Left lobe of liver (tissue), 2 donors: ENCODE measurements at regions not wholly inside any gene's neighbourhood (a gene's known extent, or its start where the extent isn't known, plus 50 kb on each side); places are given as distances from the start of the nearest gene placed in this dataset.

Experiments
- ATAC-seq: fragments of 200-7000 bp; cut with Tn5 transposase; one replicate; pipeline ENCODE4 v1.9.1; 2020; ENCODE audit warnings: mild to moderate bottlenecking, moderate library complexity
- DNase-seq: peaks from one replicate; pipeline ENCODE4 v3.0.0-alpha.2; 2020; ENCODE audit warnings: low spot score
- donor health status: DM: no; HTN: no; CAD: no; lungs with moderate emphysema.
- donor health status: DM: no; HTN: yes; CAD: no.

DNA sequence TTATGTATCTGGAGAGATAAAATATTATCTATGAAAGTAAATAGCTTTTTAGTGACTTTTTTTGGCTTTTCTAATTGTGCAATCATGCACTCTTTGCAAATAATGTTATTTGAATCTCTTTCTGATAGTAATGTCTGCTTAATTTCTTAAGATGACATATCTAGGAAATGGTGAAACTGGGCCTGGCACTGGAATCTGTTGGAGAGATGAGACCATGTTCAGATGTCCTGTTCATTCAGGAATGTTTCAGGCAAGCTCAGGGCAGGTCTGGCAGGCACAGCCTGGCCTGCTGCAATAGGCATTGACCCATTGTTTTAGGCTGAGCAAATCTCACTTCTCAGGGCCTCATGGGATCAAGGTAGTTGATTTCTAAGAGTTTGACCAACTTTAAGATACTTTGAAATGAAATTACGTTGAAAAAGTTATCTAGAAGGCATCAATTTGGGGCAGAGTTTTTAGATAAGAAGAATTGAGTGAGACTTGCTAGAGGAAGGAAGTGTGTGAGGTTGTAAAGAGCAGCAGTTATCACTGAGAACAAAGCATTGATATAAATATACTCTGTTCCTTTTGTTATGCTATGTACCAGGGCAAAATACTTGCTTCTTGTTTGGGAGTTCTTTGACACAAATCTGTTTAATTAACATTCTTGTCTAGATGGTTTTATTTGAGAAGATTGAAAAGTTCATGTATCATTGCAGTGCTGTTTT is 133.0 kb upstream of the LEF1 start:
- ATAC-seq (no peak), DNase-seq (no peak)

DNA sequence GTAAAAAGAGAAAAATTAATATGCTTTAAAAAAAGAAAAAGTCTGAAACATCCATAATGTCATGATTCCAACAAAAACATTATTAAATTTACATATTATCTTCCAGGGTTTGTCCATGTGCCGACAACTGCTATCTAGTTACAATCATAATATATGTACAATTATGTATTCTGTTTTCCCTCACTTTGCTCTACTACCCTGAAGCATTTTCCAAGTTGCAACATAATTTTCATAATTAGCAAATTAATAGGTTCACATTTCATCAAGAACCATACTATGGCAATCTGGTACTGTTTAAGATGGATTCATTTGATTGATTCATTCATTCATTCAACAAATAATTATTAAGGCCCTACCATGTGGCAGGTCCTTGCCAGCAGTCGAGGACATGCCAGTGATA is 128.9 kb upstream of the LEF1 start:
- ATAC-seq (no peak), DNase-seq (no peak)

DNA sequence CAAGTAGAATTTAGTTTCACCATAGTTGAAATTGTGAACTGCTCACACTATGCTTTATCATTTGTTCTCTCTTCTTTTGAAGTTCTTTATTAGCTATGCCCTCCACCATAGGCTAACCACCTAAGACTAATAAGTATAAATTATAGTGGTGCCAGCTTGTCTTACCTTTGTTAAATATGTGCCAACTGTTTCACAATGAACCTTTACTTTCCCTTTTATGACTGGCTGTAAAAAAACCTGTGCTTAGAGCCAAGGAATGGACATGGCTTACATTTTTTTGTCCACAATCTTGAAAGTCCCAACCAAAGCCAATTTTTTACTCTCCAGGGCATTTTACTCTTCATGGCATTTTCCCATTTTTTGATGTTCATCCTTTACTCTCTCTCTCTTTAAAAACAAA is 123.5 kb upstream of the LEF1 start:
- no peak for DNase-seq
- ATAC-seq: no peak

DNA sequence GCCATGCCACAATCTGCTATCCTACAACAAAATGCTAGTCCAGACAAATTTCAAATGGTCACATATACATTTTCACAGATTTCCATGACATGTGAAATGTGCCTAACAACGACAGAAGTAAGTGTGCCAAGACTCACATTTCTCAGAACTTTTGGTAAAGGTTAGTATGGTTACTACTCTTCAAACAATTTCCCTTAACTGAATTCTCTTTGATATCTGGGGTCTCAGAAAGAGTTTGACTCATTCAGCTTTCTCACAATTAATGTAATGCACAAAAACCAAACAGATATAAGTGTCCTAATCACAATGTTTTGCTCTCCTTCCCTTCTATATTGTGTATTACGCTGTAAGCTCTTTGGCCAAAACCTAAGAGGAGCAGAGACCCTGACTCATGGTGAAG is 122.4 kb upstream of the LEF1 start:
- DNase-seq: no peak
- ATAC-seq: no peak

DNA sequence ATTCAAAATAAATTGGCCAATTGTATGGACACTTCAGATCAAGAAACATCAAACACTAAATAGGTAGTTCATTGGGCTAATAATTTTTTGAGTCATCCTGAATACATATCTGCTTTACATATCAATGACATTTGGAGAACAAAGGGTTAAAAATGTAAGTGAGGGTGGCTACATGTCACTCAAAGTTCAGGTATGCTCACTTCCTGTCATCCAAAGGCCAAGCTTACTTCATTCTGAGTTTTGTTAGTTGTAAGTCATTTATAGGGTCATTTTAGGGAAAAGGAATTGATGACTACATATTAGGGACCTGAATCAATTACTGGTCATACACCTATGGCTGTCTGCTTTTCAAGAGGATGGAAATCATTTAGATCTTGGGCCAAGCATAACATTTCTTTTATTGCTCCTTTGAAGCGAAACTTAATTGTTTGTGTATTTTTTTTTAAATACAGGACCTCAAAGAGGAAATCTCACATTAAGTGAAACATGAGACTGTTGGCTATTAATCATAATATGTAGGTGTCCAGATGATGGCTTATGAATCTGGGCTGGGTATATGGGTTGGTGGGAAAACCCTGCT is 119.2 kb upstream of the LEF1 start:
- ATAC-seq (no peak), DNase-seq (no peak)

DNA sequence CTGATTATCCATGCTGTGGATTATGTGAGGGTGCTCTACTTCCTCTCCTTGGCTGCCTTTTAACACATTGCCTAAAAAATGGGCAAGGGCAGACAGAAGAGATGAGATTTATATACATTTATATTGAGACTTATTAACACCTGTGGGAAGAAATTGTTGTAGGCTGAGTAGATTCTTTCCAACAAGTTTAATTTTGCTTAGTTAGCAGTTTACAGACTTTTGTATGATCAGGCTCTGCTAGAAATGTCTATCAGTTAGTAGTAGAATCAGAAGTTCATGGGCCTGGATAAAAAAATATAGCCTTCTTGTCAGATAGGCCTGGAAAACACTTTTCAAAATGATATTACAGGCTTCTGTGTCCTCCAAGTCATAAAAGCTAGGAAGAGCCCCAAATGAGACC is 111.3 kb upstream of the LEF1 start:
- DNase-seq: no peak
- no peak for ATAC-seq

DNA sequence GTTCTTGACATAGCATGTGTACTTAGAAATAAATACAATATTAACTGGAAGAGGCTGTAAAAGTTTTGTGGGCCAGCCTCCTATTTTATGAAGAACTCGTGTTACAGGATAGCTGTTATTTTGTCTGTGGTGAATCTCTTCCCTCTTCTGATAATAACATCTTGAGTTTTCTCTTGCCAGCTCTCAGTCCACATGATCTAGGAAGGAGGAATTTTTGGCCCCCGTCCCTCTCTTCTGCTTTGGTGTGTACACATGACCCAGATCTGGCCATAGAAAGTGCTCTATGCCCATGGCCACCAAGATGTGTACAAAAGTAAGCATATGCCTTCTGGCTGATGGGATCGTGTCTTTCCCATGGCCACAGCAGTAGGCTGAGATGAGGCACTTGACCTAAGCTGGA is 108.0 kb upstream of the LEF1 start:
- ATAC-seq (no peak), DNase-seq (no peak)

DNA sequence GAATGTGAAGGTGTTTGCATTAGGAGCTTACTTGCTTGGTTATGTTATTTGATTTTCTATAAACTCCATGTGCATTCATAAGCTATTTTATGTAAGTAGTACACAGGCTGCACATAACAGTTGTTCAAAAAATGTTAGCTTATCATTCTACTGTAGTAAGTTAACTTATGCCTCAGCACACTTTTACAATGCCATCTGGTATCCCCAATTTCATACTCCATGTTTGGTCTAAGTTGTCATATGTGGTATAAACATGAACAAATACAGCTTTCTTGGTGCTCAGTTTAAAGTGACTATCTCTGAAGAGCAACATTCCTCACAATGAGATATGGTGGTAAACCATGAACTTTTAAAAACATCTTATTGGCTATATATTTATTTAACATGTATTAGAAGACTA is 104.3 kb upstream of the LEF1 start:
- DNase-seq: no peak
- no peak for ATAC-seq

DNA sequence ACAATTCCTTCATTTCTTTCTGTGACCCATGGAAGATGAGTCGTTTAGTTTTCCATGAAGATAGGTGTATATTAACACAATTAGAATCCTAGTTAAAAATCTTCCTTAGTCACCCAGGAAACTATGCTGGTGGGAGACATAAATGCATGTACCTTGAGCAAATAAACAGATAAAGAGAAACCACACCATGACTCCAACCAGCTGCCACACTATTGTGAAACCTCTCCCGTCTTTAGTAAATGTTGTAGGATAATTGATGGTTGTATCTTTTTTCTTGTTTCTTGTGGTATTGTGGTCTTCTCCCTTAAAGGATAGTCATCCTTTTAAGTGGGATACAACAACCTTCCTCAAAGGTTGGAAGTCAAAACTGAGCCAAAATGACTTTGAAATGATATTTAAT is 103.8 kb upstream of the LEF1 start:
- no peak for DNase-seq
- ATAC-seq: no peak

DNA sequence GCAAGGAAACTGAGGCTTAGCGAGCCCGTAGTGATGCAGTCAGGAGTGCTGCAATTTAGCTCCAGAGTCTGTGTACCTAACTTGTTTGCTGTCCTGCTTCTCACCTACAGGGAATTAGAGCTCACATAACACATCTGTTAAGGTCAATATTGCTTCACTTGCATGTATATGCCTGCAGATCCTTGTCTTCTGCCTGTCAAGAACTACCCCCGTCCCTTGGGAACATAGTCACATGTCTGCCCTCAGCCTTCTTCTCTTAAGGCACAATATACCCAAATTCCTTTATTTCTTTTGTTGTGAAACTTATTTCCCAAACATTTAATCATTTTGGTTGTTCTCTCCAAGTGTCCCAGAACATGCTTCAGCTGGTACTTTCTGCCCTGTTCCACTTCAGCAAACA is 103.3 kb upstream of the LEF1 start:
- ATAC-seq (no peak), DNase-seq (no peak)

DNA sequence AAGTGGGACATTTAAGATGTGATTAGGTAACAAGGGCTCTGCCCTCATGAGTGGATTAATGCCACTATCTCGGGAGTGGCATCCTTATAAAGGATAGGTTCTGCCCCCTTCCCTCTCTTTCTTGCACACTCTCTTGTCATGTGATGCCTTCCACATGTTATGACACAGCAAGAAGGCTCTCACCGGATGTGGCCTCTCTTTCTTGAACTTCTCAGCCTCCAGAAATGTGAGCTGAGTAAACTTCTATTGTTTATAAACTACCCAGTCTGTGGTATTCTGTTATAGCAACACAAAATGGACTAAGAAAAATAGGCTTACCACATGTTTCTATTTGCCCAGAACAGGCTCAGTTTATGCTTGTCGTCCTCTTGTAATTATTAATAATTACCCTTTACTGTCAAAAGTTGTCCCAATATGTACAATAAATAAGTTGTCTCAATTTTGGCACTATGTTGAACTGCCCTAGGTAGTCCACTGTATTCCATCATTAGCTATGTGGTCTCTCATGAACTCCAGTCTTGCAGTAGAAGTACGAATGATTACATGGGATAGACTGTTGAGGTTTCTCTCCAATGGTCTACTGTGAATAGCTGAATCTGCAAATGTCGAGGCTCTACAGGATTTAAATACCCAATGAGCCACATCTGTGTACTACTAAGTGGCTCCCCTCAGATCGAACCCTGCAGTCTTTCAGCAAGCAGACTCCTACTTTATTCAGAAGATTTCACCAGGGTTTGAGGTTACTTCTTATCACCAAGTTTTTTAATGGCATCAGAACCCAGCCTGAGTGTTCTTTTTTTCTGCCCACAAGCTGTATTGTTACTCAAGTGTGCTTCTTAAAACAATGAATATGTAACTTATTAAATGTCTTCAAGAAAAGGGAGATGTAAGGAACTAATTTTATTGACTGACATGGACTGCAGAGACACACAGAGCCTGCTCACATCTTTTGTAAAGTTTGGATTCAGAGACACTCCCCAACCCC is 102.0 kb upstream of the LEF1 start:
- no peak for DNase-seq
- ATAC-seq: no peak

DNA sequence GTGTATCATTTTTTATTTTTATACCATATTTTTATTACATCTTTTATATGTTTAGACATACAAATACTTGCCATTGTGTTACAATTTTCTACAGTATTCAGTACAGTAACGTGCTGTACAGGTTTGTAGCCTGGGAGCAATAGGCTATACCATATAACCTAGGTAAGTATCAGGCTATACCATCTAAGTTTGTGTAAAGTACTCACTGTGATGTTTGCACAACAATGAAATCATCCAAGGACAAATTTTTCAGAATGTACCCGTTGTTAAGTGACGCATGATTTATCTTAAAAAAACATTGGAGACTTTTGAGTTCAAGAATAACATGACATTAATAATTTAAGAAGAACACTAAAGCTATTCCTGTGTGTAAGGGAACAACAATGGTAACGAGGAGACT is 96.0 kb upstream of the LEF1 start:
- ATAC-seq (no peak), DNase-seq (no peak)

DNA sequence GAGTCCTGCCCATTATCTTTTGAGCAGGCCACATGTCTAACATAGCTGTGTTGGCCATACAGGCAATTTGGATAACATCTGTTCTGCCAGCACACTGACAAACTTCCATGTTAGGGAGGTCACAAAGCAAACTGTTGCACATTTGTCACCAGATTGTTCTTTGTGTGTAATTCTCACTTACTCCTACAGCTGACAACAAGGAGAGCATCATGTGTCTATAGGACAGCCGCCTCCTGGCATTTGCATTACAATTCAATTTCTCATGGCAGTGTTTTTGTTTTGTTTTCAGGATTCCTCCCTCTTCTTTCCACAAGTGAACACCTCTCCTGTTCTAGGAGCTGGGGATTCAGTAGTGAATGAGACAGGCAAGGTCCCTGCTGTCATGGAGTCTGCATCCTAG is 94.3 kb upstream of the LEF1 start:
- no peak for ATAC-seq
- no peak for DNase-seq

DNA sequence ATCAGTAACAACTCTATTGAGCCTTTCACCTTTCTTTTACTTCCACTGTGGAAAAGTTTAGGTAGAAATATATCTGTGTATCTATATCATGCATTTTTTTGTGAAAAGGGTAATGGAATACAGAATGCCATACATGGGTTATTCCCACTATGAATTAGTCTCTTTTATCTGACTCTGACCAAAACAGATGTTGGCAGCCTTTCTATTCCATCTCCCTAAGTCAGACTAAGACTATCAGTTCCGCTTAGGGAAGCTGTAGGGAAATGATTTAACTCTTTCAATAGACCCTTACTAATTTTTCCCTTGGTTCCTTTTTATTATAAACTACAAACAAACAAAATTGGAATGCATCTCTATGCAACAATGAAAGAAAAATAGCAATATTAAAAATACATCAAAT is 92.3 kb upstream of the LEF1 start:
- no peak for DNase-seq
- no peak for ATAC-seq

DNA sequence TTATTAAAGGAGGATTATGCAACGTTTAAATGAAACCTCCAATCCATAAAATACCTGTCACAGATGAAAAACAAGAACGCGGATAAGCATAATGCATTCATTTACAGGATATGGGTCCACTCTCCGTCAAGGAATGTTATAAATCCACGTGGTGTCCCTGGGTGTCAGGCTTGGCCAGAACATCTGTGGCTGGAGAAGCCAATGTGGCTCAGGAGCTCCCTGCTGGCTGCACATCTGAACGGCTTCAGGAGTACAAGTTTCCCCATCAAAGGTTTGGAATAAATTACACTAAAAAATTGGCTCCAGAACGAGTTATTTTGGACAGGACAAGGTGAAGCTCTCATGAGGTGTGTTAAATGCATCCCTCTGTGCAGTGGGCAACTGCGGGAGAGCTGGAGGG is 87.8 kb upstream of the LEF1 start:
- ATAC-seq (no peak), DNase-seq (no peak)

DNA sequence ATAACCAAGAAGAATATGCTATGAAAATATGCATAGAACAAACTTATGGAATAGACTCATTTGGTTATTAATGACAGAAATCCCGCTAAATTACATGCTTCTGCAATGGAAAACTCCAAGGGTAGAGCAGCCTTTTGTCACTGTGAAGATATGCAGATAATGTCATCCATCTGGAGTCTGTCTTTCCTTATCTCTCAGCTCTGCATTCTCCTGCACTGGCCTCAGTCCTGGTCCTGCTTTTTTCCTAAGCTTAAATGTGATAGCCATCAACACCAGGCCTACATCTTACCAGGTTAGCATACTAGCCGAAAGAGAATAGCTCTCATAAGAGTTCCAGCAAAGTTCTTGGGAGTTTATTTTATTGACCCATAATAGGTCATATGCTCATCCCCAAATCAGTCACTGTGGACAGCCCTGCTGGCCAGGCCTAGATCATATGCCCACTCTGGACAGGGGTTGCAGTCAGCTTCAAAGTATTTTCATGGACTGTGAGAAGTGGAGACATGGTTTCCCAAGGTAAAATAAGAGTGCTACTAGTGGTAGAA is 86.5 kb upstream of the LEF1 start:
- DNase-seq (no peak), ATAC-seq (no peak)

DNA sequence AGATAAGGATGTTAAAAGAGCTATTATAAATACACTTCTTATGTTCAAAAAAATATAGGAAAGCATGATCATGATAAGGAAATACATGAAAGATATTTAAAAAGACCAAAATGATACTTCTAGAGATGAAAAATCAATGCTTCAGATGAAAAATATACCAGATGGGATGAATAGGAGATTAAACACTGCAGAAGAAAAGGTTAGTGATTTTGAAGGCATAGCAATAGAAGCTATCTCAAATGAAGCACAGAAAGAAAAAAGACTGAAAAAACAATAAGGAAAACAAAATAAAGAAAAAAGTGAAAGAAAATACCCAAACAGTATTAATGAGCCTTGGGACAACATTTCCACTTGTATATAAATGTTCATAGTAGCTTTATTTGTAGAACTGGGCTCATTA is 80.7 kb upstream of the LEF1 start:
- no peak for DNase-seq
- ATAC-seq: no peak

DNA sequence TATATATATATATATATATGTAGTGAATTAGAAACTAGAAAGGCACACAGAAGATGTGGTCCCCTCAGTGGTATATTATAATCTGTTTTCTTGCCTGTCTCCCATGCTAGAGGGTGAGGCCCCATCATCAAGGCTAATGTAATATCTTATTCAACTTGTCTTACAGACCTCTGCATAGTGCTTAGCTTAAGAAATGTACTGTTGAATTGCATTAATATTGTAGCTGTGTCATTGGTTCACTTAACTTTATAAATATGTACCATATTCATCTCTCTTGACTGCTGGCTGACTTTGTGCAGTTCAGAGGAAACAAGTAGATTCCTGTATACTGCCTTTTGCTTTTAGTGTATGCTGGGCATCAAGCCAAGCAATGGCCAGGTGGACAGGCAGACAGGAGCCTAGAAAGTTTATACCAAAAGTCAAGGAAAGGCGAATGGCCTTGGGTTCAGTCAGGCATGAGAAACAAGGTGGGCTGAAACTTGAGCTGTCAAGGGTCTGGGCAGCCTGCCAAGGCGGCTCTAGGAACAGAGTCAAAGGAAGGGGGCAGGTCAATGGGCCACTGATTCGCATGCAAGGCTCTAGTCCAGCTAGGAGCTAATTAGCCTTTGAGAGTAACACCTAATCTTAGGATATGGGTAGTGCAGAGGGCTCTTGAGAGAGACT is 78.8 kb upstream of the LEF1 start:
- DNase-seq (no peak), ATAC-seq (no peak)

DNA sequence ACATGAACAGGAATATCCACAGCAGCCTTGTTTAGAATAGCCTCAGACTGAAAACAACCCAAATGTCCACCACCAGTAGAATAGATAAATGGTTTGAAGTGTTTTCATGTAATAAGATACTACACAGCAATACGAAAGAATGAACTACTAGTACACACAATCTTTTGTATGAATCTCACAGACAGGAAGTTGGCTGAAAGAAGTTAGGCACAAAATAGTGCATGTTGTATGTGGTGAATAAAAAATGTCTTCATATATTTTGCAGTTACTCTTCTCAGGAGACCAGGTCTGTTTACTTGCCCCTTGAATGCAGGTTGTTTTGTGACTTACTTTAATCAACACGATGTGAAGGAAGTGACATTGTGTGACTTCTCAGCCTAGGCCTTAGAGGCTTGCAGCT is 75.9 kb upstream of the LEF1 start:
- ATAC-seq: no peak

DNA sequence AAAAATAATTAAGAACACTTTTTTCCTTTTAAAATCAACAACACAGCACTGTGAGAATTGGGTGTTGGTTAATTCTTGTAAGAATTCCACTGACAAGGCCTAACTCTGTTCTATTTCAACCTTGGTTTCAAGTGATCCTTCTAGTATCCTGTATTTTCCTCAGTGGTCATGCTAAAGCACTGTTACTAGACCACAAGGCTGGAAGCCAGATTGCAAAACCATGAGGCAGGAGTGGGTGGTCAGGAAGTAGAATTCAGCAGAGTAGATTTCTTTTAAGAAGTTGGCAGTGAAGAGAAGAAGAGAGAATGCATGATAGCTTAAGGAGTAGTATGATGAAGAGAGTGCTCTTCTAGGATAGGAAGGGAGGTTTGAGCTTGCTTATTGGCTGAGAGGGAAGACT is 71.6 kb upstream of the LEF1 start:
- DNase-seq (no peak), ATAC-seq (no peak)

More for the DNA sequence above, 75.9 kb upstream of the LEF1 start:
- DNase-seq: no peak

DNA sequence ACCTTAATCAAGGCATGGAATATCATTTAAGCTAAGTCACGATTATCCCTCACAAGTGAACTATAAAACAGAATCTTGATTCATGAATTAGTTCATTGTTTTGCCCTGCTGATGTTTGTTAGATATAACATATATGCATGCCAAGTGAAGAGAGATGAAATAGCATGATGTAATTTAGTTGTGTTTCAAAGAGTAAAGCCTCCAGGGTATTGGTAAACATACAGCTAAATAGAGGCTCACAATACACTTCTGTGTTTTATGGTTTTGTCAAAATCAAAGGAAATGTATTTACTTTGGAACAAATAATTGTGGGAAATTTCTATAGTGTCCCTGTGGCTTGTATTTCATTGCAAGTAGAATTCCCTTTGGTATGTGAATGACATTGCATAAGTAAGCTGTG is 69.0 kb upstream of the LEF1 start:
- ATAC-seq (no peak), DNase-seq (no peak)
